ENCODE measurements at regions not wholly inside any gene's neighbourhood (a gene's known extent, or its start where the extent isn't known, plus 50 kb on each side); places are given as distances from the start of the nearest gene placed in this dataset.

DNA sequence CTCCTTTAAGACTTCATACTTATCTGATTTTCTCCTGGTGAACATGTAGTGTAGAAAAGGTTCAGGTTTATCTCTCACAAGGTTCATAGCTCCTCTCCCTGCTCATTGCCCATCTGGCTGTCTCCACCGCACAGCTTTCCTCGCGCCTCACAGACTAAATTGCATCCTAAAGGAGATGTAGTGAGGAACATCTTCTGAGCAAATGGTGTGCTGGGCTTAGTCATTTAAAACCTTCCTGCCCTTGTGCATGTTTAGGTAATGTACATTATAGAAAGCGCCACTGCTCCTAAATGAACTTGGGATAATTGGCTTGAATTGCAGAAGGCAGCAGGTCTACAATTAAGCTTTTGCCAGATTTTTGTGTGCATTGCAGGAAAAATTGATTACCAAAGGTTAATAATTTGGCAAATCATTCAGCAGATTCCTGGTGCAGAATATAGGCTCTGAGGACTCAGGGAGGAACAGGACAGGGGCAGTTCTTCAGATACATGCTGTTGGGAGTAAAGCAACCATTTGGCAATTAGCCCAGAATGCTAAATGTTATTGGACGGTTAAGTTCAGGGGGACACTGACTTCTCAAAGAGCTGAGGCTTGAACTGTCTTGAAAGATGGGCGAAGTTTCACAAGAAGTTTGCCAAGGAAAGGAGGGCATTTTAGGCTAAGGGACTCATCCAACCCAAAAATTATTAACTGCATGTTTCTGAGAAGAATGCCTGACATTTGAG lies 108.4 kb upstream of the CLDN10 start:
- no peaks in the 10 kb centered on the region for H3K9me3 ChIP-seq
- H3K4me1 ChIP-seq (ENCODE audit: control insufficient read depth in 1 of 2, extremely low read depth in 1 of 2, insufficient read depth in 2 of 2, low read length in 2 of 2) = peaks cover 0 to 4% of the 10 kb centered on the region in 2 experiments
- no peak overlapping the region for H3K4me3 ChIP-seq (ENCODE audit: control insufficient read depth in 1 of 2, extremely low read depth in 1 of 2, low read length in 1 of 2)
- no peak for DNase-seq
- ChIA-PET POLR2A (no interaction called here), CTCF (interaction anchor here in 1 of 2 donors (0.6 kb wide), 1 partner anchor 191 kb away, joined by 4 read pairs; no protein-coding TSS in a partner anchor)
- no peaks in the 10 kb centered on the region for H3K36me3 ChIP-seq (ENCODE audit: control insufficient read depth in 2 of 2, extremely low read depth in 1 of 2, insufficient read depth in 1 of 2, low read length in 1 of 2)
- ATAC-seq (replicated peaks in 1 of 4) = no peak
- Mint-ChIP-seq H3K27me3 (peaks cover 11 to 15% of the 10 kb centered on the region in 2 donors), H3K27ac (no peak overlapping the region), H3K9me3 (no peaks in the 10 kb centered on the region), H3K4me1 (peaks cover 0 to 5% (median 0%) of the 10 kb centered on the region in 3 donors), H3K36me3 (no peaks in the 10 kb centered on the region), H3K4me3 (no peak overlapping the region)
- 100% methylated on average over 1 of the region's 6 CpGs for WGBS (ENCODE audit: insufficient coverage)
- H3K27me3 ChIP-seq (replicated peaks in 1 of 2; ENCODE audit: control insufficient read depth in 2 of 2, extremely low read depth in 1 of 2, insufficient read depth in 2 of 2, low read length in 1 of 2) = peaks cover 0 to 15% of the 10 kb centered on the region in 2 experiments
- no peak overlapping the region for H3K27ac ChIP-seq (ENCODE audit: low read length)

DNA sequence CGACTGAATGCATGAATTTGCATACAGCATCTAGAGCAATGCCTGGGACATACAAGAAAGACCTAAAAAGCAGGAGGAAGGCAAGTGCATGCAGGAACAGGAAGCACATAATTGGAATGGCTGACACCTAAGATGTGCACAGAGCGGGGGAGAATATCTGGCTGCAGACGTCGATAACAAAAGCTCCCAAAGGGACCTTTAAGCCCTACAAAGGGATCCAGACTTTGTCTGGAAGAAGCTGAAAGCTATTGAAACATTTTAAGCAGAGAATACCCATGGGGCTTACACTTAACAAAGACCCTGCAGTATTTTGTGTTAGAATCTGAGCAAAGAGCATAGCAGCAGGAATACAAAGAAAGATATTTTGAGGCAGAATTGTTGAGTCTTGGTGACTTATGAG lies 107.4 kb upstream of the CLDN10 start:
- DNase-seq (no peak), ATAC-seq (replicated peaks in 1 of 4) (no peak)
- Histone ChIP-seq H3K4me3 (ENCODE audit: control insufficient read depth in 1 of 2, extremely low read depth in 1 of 2, low read length in 1 of 2) (no peak overlapping the region), H3K27me3 (replicated peaks in 1 of 2; ENCODE audit: control insufficient read depth in 2 of 2, extremely low read depth in 1 of 2, insufficient read depth in 2 of 2, low read length in 1 of 2) (peaks cover 0 to 15% of the 10 kb centered on the region in 2 experiments), H3K27ac (ENCODE audit: low read length) (no peak overlapping the region), H3K9me3 (no peaks in the 10 kb centered on the region), H3K36me3 (ENCODE audit: control insufficient read depth in 2 of 2, extremely low read depth in 1 of 2, insufficient read depth in 1 of 2, low read length in 1 of 2) (no peaks in the 10 kb centered on the region), H3K4me1 (ENCODE audit: control insufficient read depth in 1 of 2, extremely low read depth in 1 of 2, insufficient read depth in 2 of 2, low read length in 2 of 2) (peaks cover 0 to 4% of the 10 kb centered on the region in 2 experiments)
- 85% methylated on average over 4 of the region's 4 CpGs for WGBS (ENCODE audit: insufficient coverage)
- no peak overlapping the region for H3K27ac Mint-ChIP-seq
- H3K4me1 Mint-ChIP-seq = peaks cover 0 to 5% (median 0%) of the 10 kb centered on the region in 3 donors
- H3K4me3 Mint-ChIP-seq = no peak overlapping the region
- H3K36me3 Mint-ChIP-seq = no peaks in the 10 kb centered on the region
- ChIA-PET CTCF (no interaction called here), POLR2A (no interaction called here)
- peaks cover 11 to 16% of the 10 kb centered on the region in 2 donors for H3K27me3 Mint-ChIP-seq
- no peaks in the 10 kb centered on the region for H3K9me3 Mint-ChIP-seq

DNA sequence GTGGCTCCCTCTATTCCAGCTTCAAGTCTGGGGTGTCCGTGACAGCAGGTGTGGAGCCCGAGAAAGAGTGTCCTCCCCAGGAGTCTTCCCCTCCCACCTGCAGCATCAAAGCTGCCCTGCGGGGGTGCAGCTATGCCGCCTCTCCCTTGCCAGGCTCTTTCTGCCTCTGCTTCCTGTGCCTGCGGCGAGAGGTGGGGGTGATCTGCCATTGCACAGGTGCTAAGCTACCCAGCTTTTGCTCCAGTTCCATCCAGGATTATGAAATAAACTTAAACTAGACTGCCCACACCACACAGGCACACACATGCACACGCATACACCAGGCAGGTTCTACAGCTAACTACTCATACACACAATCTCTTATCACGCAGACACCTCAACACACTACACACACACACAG lies 104.7 kb upstream of the CLDN10 start:
- ChIA-PET CTCF (interaction anchor here in 1 of 2 donors (0.6 kb wide), 1 partner anchor 113 kb away, joined by 3 read pairs; no protein-coding TSS in a partner anchor), POLR2A (no interaction called here)
- no peak for ATAC-seq (replicated peaks in 1 of 4)
- Histone ChIP-seq H3K36me3 (ENCODE audit: control insufficient read depth in 2 of 2, extremely low read depth in 1 of 2, insufficient read depth in 1 of 2, low read length in 1 of 2) (no peaks in the 10 kb centered on the region), H3K9me3 (no peaks in the 10 kb centered on the region), H3K4me1 (ENCODE audit: control insufficient read depth in 1 of 2, extremely low read depth in 1 of 2, insufficient read depth in 2 of 2, low read length in 2 of 2) (peaks cover 0 to 4% of the 10 kb centered on the region in 2 experiments), H3K27ac (ENCODE audit: low read length) (no peak overlapping the region), H3K27me3 (replicated peaks in 1 of 2; ENCODE audit: control insufficient read depth in 2 of 2, extremely low read depth in 1 of 2, insufficient read depth in 2 of 2, low read length in 1 of 2) (peaks cover 0 to 20% of the 10 kb centered on the region in 2 experiments), H3K4me3 (ENCODE audit: control insufficient read depth in 1 of 2, extremely low read depth in 1 of 2, low read length in 1 of 2) (no peak overlapping the region)
- no peaks in the 10 kb centered on the region for H3K9me3 Mint-ChIP-seq
- H3K4me3 Mint-ChIP-seq = no peak overlapping the region
- peaks cover 0 to 5% (median 0%) of the 10 kb centered on the region in 3 donors for H3K4me1 Mint-ChIP-seq
- DNase-seq = peak in 1 of 35 experiments; percentile 1
- 25% methylated on average over 6 of the region's 8 CpGs for WGBS (ENCODE audit: insufficient coverage)
- no peak overlapping the region for H3K27ac Mint-ChIP-seq
- peaks cover 22 to 23% of the 10 kb centered on the region in 2 donors for H3K27me3 Mint-ChIP-seq
- H3K36me3 Mint-ChIP-seq = no peaks in the 10 kb centered on the region

DNA sequence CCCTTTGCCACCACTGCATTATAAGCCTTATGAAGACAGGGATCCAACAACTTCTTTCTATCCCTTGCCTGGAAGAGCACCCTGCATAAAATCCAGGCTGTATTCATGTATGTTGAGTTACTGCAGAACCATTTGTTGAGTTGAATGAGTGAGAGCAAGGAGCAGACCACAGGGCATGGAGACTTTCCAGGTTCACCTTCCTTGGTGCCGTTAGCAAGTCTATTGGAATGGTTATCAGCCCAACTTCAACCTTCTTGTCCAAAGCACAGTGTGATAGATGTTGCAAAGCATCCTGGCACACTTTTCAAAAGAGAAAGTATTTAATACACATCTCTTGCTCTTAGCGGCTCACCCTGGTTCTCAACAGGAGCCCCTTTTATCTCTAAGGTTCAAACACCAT lies 100.9 kb upstream of the CLDN10 start:
- CTCF ChIA-PET = interaction anchor here in 1 of 2 donors (0.7 kb wide), 1 partner anchor 393 kb away, joined by 3 read pairs; no protein-coding TSS in a partner anchor
- Histone ChIP-seq H3K36me3 (ENCODE audit: control insufficient read depth in 2 of 2, extremely low read depth in 1 of 2, insufficient read depth in 1 of 2, low read length in 1 of 2) (no peaks in the 10 kb centered on the region), H3K4me1 (ENCODE audit: control insufficient read depth in 1 of 2, extremely low read depth in 1 of 2, insufficient read depth in 2 of 2, low read length in 2 of 2) (peaks cover 0 to 5% of the 10 kb centered on the region in 2 experiments), H3K9me3 (no peaks in the 10 kb centered on the region), H3K4me3 (ENCODE audit: control insufficient read depth in 1 of 2, extremely low read depth in 1 of 2, low read length in 1 of 2) (no peak overlapping the region), H3K27ac (ENCODE audit: low read length) (no peak overlapping the region), H3K27me3 (replicated peaks in 1 of 2; ENCODE audit: control insufficient read depth in 2 of 2, extremely low read depth in 1 of 2, insufficient read depth in 2 of 2, low read length in 1 of 2) (peaks cover 0 to 34% of the 10 kb centered on the region in 2 experiments)
- Mint-ChIP-seq H3K4me3 (no peak overlapping the region), H3K9me3 (no peaks in the 10 kb centered on the region), H3K27me3 (peaks cover 22 to 29% of the 10 kb centered on the region in 2 donors), H3K27ac (no peak overlapping the region), H3K4me1 (peaks cover 6 to 13% (median 6%) of the 10 kb centered on the region in 3 donors), H3K36me3 (no peaks in the 10 kb centered on the region)
- ATAC-seq (replicated peaks in 1 of 4) = no peak
- POLR2A ChIA-PET = no interaction called here
- no peak for DNase-seq
- WGBS (ENCODE audit: insufficient coverage) = 88% methylated on average over 1 of the region's 2 CpGs

DNA sequence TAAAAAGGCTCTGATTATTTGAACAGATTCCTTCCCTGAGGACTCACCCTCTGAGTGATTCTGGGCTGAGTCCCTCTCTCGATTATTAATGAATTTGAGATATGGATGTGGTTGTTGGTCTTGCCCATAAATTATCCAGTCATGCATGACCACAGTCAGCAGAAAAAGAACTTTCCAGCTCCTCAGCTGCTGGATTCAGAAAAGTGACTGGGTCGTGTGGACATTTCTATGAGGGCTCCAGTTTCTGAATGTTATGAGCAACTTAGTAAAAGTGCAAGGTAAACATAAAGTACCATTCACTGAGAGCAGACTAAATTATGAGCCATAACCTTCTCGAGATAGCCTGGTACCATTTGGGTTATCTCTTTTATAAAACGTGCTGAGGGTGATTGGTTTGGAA lies 100.1 kb upstream of the CLDN10 start:
- no CpG with 5 or more reads among the region's 4 CpGs for WGBS (ENCODE audit: insufficient coverage)
- H3K27me3 Mint-ChIP-seq = peaks cover 19 to 29% of the 10 kb centered on the region in 2 donors
- DNase-seq = no peak
- no peak overlapping the region for H3K27ac Mint-ChIP-seq
- no peak for ATAC-seq (replicated peaks in 1 of 4)
- no peaks in the 10 kb centered on the region for H3K9me3 Mint-ChIP-seq
- H3K4me3 ChIP-seq (ENCODE audit: control insufficient read depth in 1 of 2, extremely low read depth in 1 of 2, low read length in 1 of 2) = no peak overlapping the region
- H3K27me3 ChIP-seq (replicated peaks in 1 of 2; ENCODE audit: control insufficient read depth in 2 of 2, extremely low read depth in 1 of 2, insufficient read depth in 2 of 2, low read length in 1 of 2) = peaks cover 0 to 29% of the 10 kb centered on the region in 2 experiments
- H3K4me1 Mint-ChIP-seq = peaks cover 13 to 20% (median 14%) of the 10 kb centered on the region in 3 donors
- no peaks in the 10 kb centered on the region for H3K9me3 ChIP-seq
- H3K27ac ChIP-seq (ENCODE audit: low read length) = no peak overlapping the region
- H3K36me3 Mint-ChIP-seq = no peaks in the 10 kb centered on the region
- no peak overlapping the region for H3K4me3 Mint-ChIP-seq
- ChIA-PET CTCF (no interaction called here), POLR2A (no interaction called here)
- peaks cover 0 to 6% of the 10 kb centered on the region in 2 experiments for H3K4me1 ChIP-seq (ENCODE audit: control insufficient read depth in 1 of 2, extremely low read depth in 1 of 2, insufficient read depth in 2 of 2, low read length in 2 of 2)
- no peaks in the 10 kb centered on the region for H3K36me3 ChIP-seq (ENCODE audit: control insufficient read depth in 2 of 2, extremely low read depth in 1 of 2, insufficient read depth in 1 of 2, low read length in 1 of 2)

DNA sequence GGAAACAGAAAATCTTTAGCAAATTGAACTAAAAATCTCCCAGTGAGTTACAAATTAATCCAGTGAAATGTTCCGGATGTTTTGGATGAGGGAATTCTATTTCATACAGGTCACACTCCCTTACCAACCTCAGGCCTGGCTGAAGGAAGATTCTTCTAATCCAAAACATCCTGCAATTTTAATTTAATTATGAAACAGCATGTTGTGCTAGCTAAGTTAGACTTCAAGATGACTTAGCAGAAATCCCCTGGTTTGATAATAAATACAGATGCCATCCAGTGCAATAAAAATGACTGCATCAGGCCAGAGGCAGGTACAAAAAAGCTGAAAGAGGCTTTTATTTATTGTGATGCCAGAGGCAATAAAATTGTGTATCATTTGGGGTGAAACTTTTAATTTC lies 96.7 kb upstream of the CLDN10 start:
- H3K27me3 ChIP-seq (replicated peaks in 1 of 2; ENCODE audit: control insufficient read depth in 2 of 2, extremely low read depth in 1 of 2, insufficient read depth in 2 of 2, low read length in 1 of 2) = peaks cover 0 to 16% of the 10 kb centered on the region in 2 experiments
- H3K9me3 ChIP-seq = no peaks in the 10 kb centered on the region
- H3K27ac ChIP-seq (ENCODE audit: low read length) = no peak overlapping the region
- ChIA-PET POLR2A (no interaction called here), CTCF (no interaction called here)
- DNase-seq = no peak
- Mint-ChIP-seq H3K9me3 (peaks cover 8 to 20% (median 18%) of the 10 kb centered on the region in 3 donors), H3K4me3 (no peak overlapping the region), H3K4me1 (peaks cover 15 to 18% (median 17%) of the 10 kb centered on the region in 3 donors), H3K36me3 (peaks cover 6% of the 10 kb centered on the region), H3K27ac (no peak overlapping the region), H3K27me3 (peaks cover 9 to 15% of the 10 kb centered on the region in 2 donors)
- WGBS (ENCODE audit: insufficient coverage) = no CpG with 5 or more reads among the region's 1 CpG
- H3K4me3 ChIP-seq (ENCODE audit: control insufficient read depth in 1 of 2, extremely low read depth in 1 of 2, low read length in 1 of 2) = no peak overlapping the region
- H3K36me3 ChIP-seq (ENCODE audit: control insufficient read depth in 2 of 2, extremely low read depth in 1 of 2, insufficient read depth in 1 of 2, low read length in 1 of 2) = no peaks in the 10 kb centered on the region
- no peak for ATAC-seq (replicated peaks in 1 of 4)
- peaks cover 0 to 2% of the 10 kb centered on the region in 2 experiments for H3K4me1 ChIP-seq (ENCODE audit: control insufficient read depth in 1 of 2, extremely low read depth in 1 of 2, insufficient read depth in 2 of 2, low read length in 2 of 2)
